Head of caudate nucleus (tissue), 42 donors: ENCODE measurements at regions not wholly inside any gene's neighbourhood (a gene's known extent, or its start where the extent isn't known, plus 50 kb on each side); places are given as distances from the start of the nearest gene placed in this dataset.
"Not testable (repeated sequence)": the region's sequence is repeated elsewhere in the genome, so short reads cannot be mapped to it uniquely, and the experiment has no call there.

Source experiments
- DNase-seq, 42 donors: peaks; one replicate each; pipeline versions ENCODE4 v3.0.0 to v3.0.0-alpha.2; 2020 to 2021; ENCODE audit warnings: mixed read lengths in 7 of 42
- intact Hi-C: fragments of 100-400 bp; cut with DNase I; formaldehyde crosslinking; loops from one replicate; pipeline ENCODE4 v1.15.0; 2022

GRCh38 chr18:62629031-62629430, 86.3 kb upstream of the PHLPP1 start:
- intact Hi-C loops: no loop called here
- DNase-seq: no peak

- intact Hi-C loops: no loop called here
- DNase-seq: no peak
Observed at GRCh38 chr18:62631173-62631572, 84.2 kb upstream of the PHLPP1 start.

GRCh38 chr18:62632788-62633455, 82.4 kb upstream of the PHLPP1 start:
- intact Hi-C loops: no loop called here
- no peak for DNase-seq

- DNase-seq: no peak
- intact Hi-C loops: no loop called here
Observed at GRCh38 chr18:62634458-62634857, 80.9 kb upstream of the PHLPP1 start.

- no peak for DNase-seq
- intact Hi-C loops: no loop called here
Observed at GRCh38 chr18:62634979-62635630, 80.2 kb upstream of the PHLPP1 start.

GRCh38 chr18:62637403-62637802, 77.9 kb upstream of the PHLPP1 start:
- DNase-seq: no peak
- intact Hi-C loops: no loop called here

- intact Hi-C loops: no loop called here
- DNase-seq: peak in 33 of 42 donors; percentile 7 to 78 (median 44)
Observed at GRCh38 chr18:62637807-62638687, 77.3 kb upstream of the PHLPP1 start.

- intact Hi-C loops: no loop called here
- no peak for DNase-seq
Observed at GRCh38 chr18:62643181-62643580, 72.2 kb upstream of the PHLPP1 start.

GRCh38 chr18:62644773-62645172, 70.6 kb upstream of the PHLPP1 start:
- intact Hi-C loops: no loop called here
- peak in 1 of 42 donors; percentile 17 for DNase-seq

GRCh38 chr18:62647179-62647578, 68.2 kb upstream of the PHLPP1 start:
- DNase-seq: no peak
- intact Hi-C loops: no loop called here

- DNase-seq: peak in 1 of 42 donors; percentile 21
- intact Hi-C loops: no loop called here
Observed at GRCh38 chr18:62648045-62648678, 67.2 kb upstream of the PHLPP1 start.

GRCh38 chr18:62651276-62652056, 63.9 kb upstream of the PHLPP1 start:
- intact Hi-C loops: no loop called here
- peak in 1 of 42 donors; percentile 28 for DNase-seq

GRCh38 chr18:62652057-62652629, 63.2 kb upstream of the PHLPP1 start:
- intact Hi-C loops: not testable (repeated sequence)
- DNase-seq: peak in 2 of 42 donors; percentile 7 to 42

- intact Hi-C loops: no loop called here
- peak in 1 of 42 donors; percentile 32 for DNase-seq
Observed at GRCh38 chr18:62655520-62656219, 59.7 kb upstream of the PHLPP1 start.

- intact Hi-C loops: no loop called here
- DNase-seq: no peak
Observed at GRCh38 chr18:62658028-62658427, 57.3 kb upstream of the PHLPP1 start.

GRCh38 chr18:62659698-62660097, 55.6 kb upstream of the PHLPP1 start:
- DNase-seq: no peak
- intact Hi-C loops: no loop called here

- intact Hi-C loops: no loop called here
Observed at GRCh38 chr18:62660691-62661090, 54.6 kb upstream of the PHLPP1 start.

More at GRCh38 chr18:62660691-62661090, 54.6 kb upstream of the PHLPP1 start:
- DNase-seq: peak in 1 of 42 donors; percentile 36
